ENCODE measurements at regions not wholly inside any gene's neighbourhood (a gene's known extent, or its start where the extent isn't known, plus 50 kb on each side); places are given as distances from the start of the nearest gene placed in this dataset.

DNA sequence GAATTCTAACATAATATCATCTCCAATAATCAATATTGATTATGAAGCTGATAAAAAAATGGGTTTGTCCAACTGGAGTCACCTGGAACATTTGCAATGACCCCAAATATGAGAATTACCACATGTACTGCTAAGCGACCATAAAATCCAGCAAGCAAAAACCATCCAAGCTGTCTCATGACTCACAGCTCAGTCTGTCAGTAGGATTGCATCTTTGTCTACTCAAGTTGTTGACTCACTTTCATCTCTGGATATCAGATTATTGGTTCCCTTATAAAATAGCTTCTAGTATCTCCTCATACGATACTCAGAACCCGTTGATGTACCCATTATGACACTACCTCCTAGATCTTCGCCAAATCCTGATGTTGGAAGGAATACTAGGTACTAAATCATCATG lies 209.8 kb upstream of the ATP11B start:
- TF ChIP-seq POLR2A (IDR thresholded peaks at IDR 0.05; ENCODE audit: low read depth) = no peak
- no peak for TF ChIP-seq POLR2AphosphoS5 (IDR thresholded peaks at IDR 0.05)
- TF ChIP-seq, protein P1, sequence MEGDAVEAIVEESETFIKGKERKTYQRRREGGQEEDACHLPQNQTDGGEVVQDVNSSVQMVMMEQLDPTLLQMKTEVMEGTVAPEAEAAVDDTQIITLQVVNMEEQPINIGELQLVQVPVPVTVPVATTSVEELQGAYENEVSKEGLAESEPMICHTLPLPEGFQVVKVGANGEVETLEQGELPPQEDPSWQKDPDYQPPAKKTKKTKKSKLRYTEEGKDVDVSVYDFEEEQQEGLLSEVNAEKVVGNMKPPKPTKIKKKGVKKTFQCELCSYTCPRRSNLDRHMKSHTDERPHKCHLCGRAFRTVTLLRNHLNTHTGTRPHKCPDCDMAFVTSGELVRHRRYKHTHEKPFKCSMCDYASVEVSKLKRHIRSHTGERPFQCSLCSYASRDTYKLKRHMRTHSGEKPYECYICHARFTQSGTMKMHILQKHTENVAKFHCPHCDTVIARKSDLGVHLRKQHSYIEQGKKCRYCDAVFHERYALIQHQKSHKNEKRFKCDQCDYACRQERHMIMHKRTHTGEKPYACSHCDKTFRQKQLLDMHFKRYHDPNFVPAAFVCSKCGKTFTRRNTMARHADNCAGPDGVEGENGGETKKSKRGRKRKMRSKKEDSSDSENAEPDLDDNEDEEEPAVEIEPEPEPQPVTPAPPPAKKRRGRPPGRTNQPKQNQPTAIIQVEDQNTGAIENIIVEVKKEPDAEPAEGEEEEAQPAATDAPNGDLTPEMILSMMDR (IDR thresholded peaks at IDR 0.05) = no peak

Data from esophagus muscularis mucosa (tissue), 3 donors.